K562 (cell line): ENCODE measurements at regions not wholly inside any gene's neighbourhood (a gene's known extent, or its start where the extent isn't known, plus 50 kb on each side); places are given as distances from the start of the nearest gene placed in this dataset.
"Not testable (repeated sequence)": the region's sequence is repeated elsewhere in the genome, so short reads cannot be mapped to it uniquely, and the experiment has no call there.

ENCODE experiments used
- ATAC-seq: fragments of 200-7000 bp; cut with Tn5 transposase; 3 replicates; pipeline ENCODE4 v1.9.1; 2020; ENCODE audit warnings: moderate library complexity
- BruUV-seq: library from RNA; stranded (reverse); fragments of 400-500 nt; replicated peaks from 2 replicates; lab custom pipeline; 2021; lab: Mats Ljungman, UMichigan
- CTCF ChIA-PET: fragments of 300-600 bp; formaldehyde crosslinking; extraction: SDS; loops from one replicate; lab custom pipeline; 2021; ENCODE audit warnings: low intra/inter-chr PET ratio; lab: Yijun Ruan, JAX
- POLR2A ChIA-PET: fragments of 300-600, 350-650 bp; sonication (Branson Sonifier 250); formaldehyde crosslinking; extraction: SDS; loops from one replicate; lab custom pipeline; 2021; ENCODE audit warnings: antibody characterized with exemption, inconsistent platforms; lab: Yijun Ruan, JAX
- DNase-seq, 4 experiments: peaks; one replicate each; pipeline versions ENCODE4 v3.0.0 to v3.0.0-alpha.2; 2011 to 2018; ENCODE audit warnings: low spot score in 3 of 4, mixed read lengths in 3 of 4; ENCODE audit errors: extremely low read depth in 1 of 4
- FAIRE-seq: peaks from 2 replicates; lab custom pipeline; 2011; peaks lifted over from hg19 to GRCh38; lab: Jason Lieb, UNC
- H2AFZ ChIP-seq: 2 replicates; pipeline ENCODE4 v1.6.0; 2011; ENCODE audit warnings: low read depth, low read length, control low read depth, inconsistent platforms
- H3K27ac ChIP-seq: fragments of 200-600 bp; 3 replicates; pipeline ENCODE4 v1.8.0; 2011; ENCODE audit warnings: low read depth, mild to moderate bottlenecking, control low read depth, inconsistent platforms, low read length, moderate library complexity, mixed read lengths; ENCODE audit errors: extremely low read depth
- H3K27me3 ChIP-seq, 2 experiments: fragments of 300-600 bp in 1 of 2; 2 replicates in 1 of 2; 3 replicates in 1 of 2; pipeline versions ENCODE4 v1.6.0 to v1.8.0; 2011; ENCODE audit warnings: inconsistent platforms in 2 of 2, low read length in 2 of 2, mild to moderate bottlenecking in 1 of 2, mixed read lengths in 1 of 2, moderate library complexity in 1 of 2; ENCODE audit not compliant: control insufficient read depth in 2 of 2, insufficient read depth in 2 of 2
- H3K36me3 ChIP-seq: fragments of 300-600 bp; 3 replicates; pipeline ENCODE4 v1.8.0; 2011; ENCODE audit warnings: mild to moderate bottlenecking, low read length, inconsistent platforms; ENCODE audit not compliant: control insufficient read depth, insufficient read depth
- H3K4me1 ChIP-seq, 2 experiments: fragments of 200-600 bp in 1 of 2; replicated peaks in 1 of 2; 2 replicates in 1 of 2; 3 replicates in 1 of 2; pipeline versions ENCODE4 v1.5.1 to v1.8.0; 2011; ENCODE audit warnings: inconsistent platforms in 2 of 2, low read length in 2 of 2, mild to moderate bottlenecking in 1 of 2, mixed read lengths in 1 of 2, moderate library complexity in 1 of 2; ENCODE audit not compliant: control insufficient read depth in 2 of 2, insufficient read depth in 2 of 2
- H3K4me2 ChIP-seq: 2 replicates; pipeline ENCODE4 v1.6.1; 2011; ENCODE audit warnings: low read length, control low read depth, inconsistent platforms, mixed read lengths; ENCODE audit not compliant: insufficient read depth
- H3K4me3 ChIP-seq: fragments of 200-600 bp; sonication (generic), shearing (Covaris generic); 2 replicates; pipeline ENCODE4 v1.5.1; 2016; ENCODE audit warnings: control low read depth, inconsistent platforms
- H3K79me2 ChIP-seq: fragments of 200-600 bp; 3 replicates; pipeline ENCODE4 v1.8.0; 2011; ENCODE audit warnings: low read length, inconsistent platforms; ENCODE audit not compliant: control insufficient read depth, insufficient read depth
- H3K9ac ChIP-seq, 2 experiments: 2 replicates each; pipeline versions ENCODE4 v1.6.0 to v1.6.1; 2011; ENCODE audit warnings: low read depth in 2 of 2, low read length in 2 of 2, control low read depth in 1 of 2, inconsistent platforms in 1 of 2, mild to moderate bottlenecking in 1 of 2, mixed read lengths in 1 of 2; ENCODE audit not compliant: insufficient read depth in 1 of 2
- H3K9me1 ChIP-seq: one replicate; pipeline ENCODE4 v1.6.0; 2011; ENCODE audit warnings: inconsistent platforms, mild to moderate bottlenecking, low read length, moderate library complexity; ENCODE audit not compliant: control insufficient read depth, insufficient read depth
- H3K9me3 ChIP-seq: replicated peaks from 2 replicates; pipeline ENCODE4 v1.5.1; 2011; ENCODE audit warnings: low read depth, low read length, inconsistent platforms; ENCODE audit not compliant: control insufficient read depth, insufficient read depth
- H4K20me1 ChIP-seq: replicated peaks from 2 replicates; pipeline ENCODE4 v1.6.1; 2011; ENCODE audit warnings: low read length, inconsistent platforms, mixed read lengths; ENCODE audit not compliant: control insufficient read depth, insufficient read depth
- WGBS: fragments of 100-300 bp; shearing (Covaris generic); methylation state at CpG from one replicate; pipeline ENCODE4 v1.1.6; 2016; ENCODE audit warnings: low coverage, mixed read lengths; ENCODE audit not compliant: insufficient coverage; ENCODE audit errors: missing lambda C conversion rate; 5-methylcytosine and 5-hydroxymethylcytosine counted together
- in situ Hi-C: fragments of 300-500 bp; cut with MboI; formaldehyde crosslinking; loops from 4 replicates; pipeline ENCODE4 v1.15.0; 2018; ENCODE audit warnings: inconsistent platforms, mixed read lengths
- intact Hi-C: fragments of 100-400 bp; cut with micrococcal nuclease; formaldehyde crosslinking; loops from 2 replicates; pipeline ENCODE4 v1.14.2; 2022

DNA sequence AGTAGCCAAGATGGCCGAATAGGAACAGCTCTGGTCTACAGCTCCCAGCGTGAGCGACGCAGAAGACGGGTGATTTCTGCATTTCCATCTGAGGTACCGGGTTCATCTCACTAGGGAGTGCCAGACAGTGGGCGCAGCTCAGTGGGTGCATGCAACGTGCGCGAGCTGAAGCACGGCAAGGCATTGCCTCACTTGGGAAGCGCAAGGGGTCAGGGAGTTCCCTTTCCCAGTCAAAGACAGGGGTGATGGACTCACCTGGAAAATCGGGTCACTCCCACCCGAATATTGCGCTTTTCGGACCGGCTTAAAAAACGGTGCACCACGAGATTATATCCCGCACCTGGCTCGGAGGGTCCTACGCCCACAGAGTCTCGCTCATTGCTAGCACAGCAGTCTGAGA lies 55.7 kb upstream of the DPY19L1 start:
- H3K79me2 ChIP-seq, H3K9me1 ChIP-seq, DNase-seq, FAIRE-seq, H3K36me3 ChIP-seq, intact Hi-C loops, H3K27me3 ChIP-seq, H3K4me2 ChIP-seq, H3K27ac ChIP-seq, CTCF ChIA-PET, H3K9me3 ChIP-seq, H3K4me1 ChIP-seq, H3K9ac ChIP-seq, POLR2A ChIA-PET, BruUV-seq, in situ Hi-C loops, ATAC-seq, H4K20me1 ChIP-seq, H3K4me3 ChIP-seq: not testable (repeated sequence)
- 8% methylated on average over 12 of the region's 23 CpGs for WGBS
- H2AFZ ChIP-seq, result peak overlapping the region; percentile 40; the same call in 1 of the 2 replicates
